PC-9 (cell line): ENCODE measurements at regions not wholly inside any gene's neighbourhood (a gene's known extent, or its start where the extent isn't known, plus 50 kb on each side); places are given as distances from the start of the nearest gene placed in this dataset.

Experiments used
- CTCF ChIP-seq: fragments of 200-600 bp; sonication (generic); conservative IDR thresholded peaks from 2 replicates; pipeline ENCODE4 v1.6.1; 2017; ENCODE audit warnings: mixed run types, antibody characterized with exemption, mild to moderate bottlenecking, moderate library complexity
- EZH2 ChIP-seq: fragments of 200-600 bp; sonication (generic); IDR thresholded peaks from 2 replicates; pipeline ENCODE4 v1.8.0; 2017; ENCODE audit warnings: antibody characterized with exemption, low read depth

- TF ChIP-seq CTCF (no peak), EZH2 (no peak)
These were observed 230.4 kb downstream of the ICOS start for GRCh38 chr2:204166961-204167360.
